ENCODE measurements at regions not wholly inside any gene's neighbourhood (a gene's known extent, or its start where the extent isn't known, plus 50 kb on each side); places are given as distances from the start of the nearest gene placed in this dataset.
A peak's percentile ranks its signal among the peaks of the same experiment; 100 is the strongest.

- Histone ChIP-seq H3K4me1 (no peaks in the 10 kb centered on the region), H3K4me3 (no peak overlapping the region), H3K36me3 (no peaks in the 10 kb centered on the region), H3K27me3 (no peaks in the 10 kb centered on the region), H3K9me3 (no peaks in the 10 kb centered on the region), H3K27ac (no peak overlapping the region)
- TF ChIP-seq POLR2A (IDR thresholded peaks at IDR 0.05): no peak
- no peak for TF ChIP-seq CTCF (IDR thresholded peaks at IDR 0.05)
- intact Hi-C loops (cut with DNase I): no loop called here
- DNase-seq: no peak
- WGBS (ENCODE audit: insufficient coverage, low coverage, low lambda C conversion rate, missing lambda C conversion rate): 50% methylated on average over 2 of the region's 2 CpGs
- no peak for ATAC-seq
Observed at GRCh38 chr11:131027491-131027890, 111.2 kb upstream of the SNX19 start.

GRCh38 chr11:131033151-131033651 lies 116.9 kb upstream of the SNX19 start:
- TF ChIP-seq POLR2A (IDR thresholded peaks at IDR 0.05) (no peak), CTCF (IDR thresholded peaks at IDR 0.05) (no peak)
- ATAC-seq: peak in 1 of 4 donors; percentile 21
- no peak for DNase-seq
- Histone ChIP-seq H3K27me3 (no peaks in the 10 kb centered on the region), H3K9me3 (no peaks in the 10 kb centered on the region), H3K36me3 (no peaks in the 10 kb centered on the region), H3K4me3 (no peak overlapping the region), H3K4me1 (no peaks in the 10 kb centered on the region), H3K27ac (no peak overlapping the region)
- intact Hi-C loops (cut with DNase I): no loop called here
- 32% methylated on average over 5 of the region's 5 CpGs for WGBS (ENCODE audit: insufficient coverage, low coverage, low lambda C conversion rate, missing lambda C conversion rate)

GRCh38 chr11:131036514-131036913 lies 120.2 kb upstream of the SNX19 start:
- 89% methylated on average over 5 of the region's 5 CpGs for WGBS (ENCODE audit: insufficient coverage, low coverage, low lambda C conversion rate, missing lambda C conversion rate)
- DNase-seq: no peak
- no peak overlapping the region for H3K4me3 ChIP-seq
- H3K4me1 ChIP-seq: no peaks in the 10 kb centered on the region
- no peak for TF ChIP-seq POLR2A (IDR thresholded peaks at IDR 0.05)
- TF ChIP-seq CTCF (IDR thresholded peaks at IDR 0.05): no peak
- intact Hi-C loops (cut with DNase I): no loop called here
- no peaks in the 10 kb centered on the region for H3K9me3 ChIP-seq
- ATAC-seq: no peak
- H3K27ac ChIP-seq: no peak overlapping the region
- H3K36me3 ChIP-seq: no peaks in the 10 kb centered on the region
- H3K27me3 ChIP-seq: no peaks in the 10 kb centered on the region

- H3K36me3 ChIP-seq: no peaks in the 10 kb centered on the region
- DNase-seq: no peak
- H3K27me3 ChIP-seq: no peaks in the 10 kb centered on the region
- no peak overlapping the region for H3K27ac ChIP-seq
- intact Hi-C loops (cut with DNase I): no loop called here
- 23% methylated on average over 7 of the region's 7 CpGs for WGBS (ENCODE audit: insufficient coverage, low coverage, low lambda C conversion rate, missing lambda C conversion rate)
- no peak for TF ChIP-seq POLR2A (IDR thresholded peaks at IDR 0.05)
- TF ChIP-seq CTCF (IDR thresholded peaks at IDR 0.05): no peak
- no peak for ATAC-seq
- H3K9me3 ChIP-seq: no peaks in the 10 kb centered on the region
- no peak overlapping the region for H3K4me3 ChIP-seq
- H3K4me1 ChIP-seq: no peaks in the 10 kb centered on the region
Observed at GRCh38 chr11:131037873-131038272, 121.6 kb upstream of the SNX19 start.

- H3K27ac ChIP-seq: no peak overlapping the region
- WGBS (ENCODE audit: insufficient coverage, low coverage, low lambda C conversion rate, missing lambda C conversion rate): 12% methylated on average over 5 of the region's 5 CpGs
- DNase-seq (no peak), ATAC-seq (no peak)
- no peak overlapping the region for H3K4me3 ChIP-seq
- H3K36me3 ChIP-seq: no peaks in the 10 kb centered on the region
- intact Hi-C loops (cut with DNase I): no loop called here
- H3K27me3 ChIP-seq: no peaks in the 10 kb centered on the region
- TF ChIP-seq POLR2A (IDR thresholded peaks at IDR 0.05): no peak
- peak in 1 of 4 donors; percentile 18 for TF ChIP-seq CTCF (IDR thresholded peaks at IDR 0.05)
- H3K4me1 ChIP-seq: no peaks in the 10 kb centered on the region
- no peaks in the 10 kb centered on the region for H3K9me3 ChIP-seq
Observed at GRCh38 chr11:131038597-131038996, 122.3 kb upstream of the SNX19 start.

Measured in right lobe of liver (tissue), 6 donors.